Caco-2 (cell line): ENCODE measurements at regions not wholly inside any gene's neighbourhood (a gene's known extent, or its start where the extent isn't known, plus 50 kb on each side); places are given as distances from the start of the nearest gene placed in this dataset.

Source experiments
- BruUV-seq: library from RNA; stranded (reverse); fragments of 400-500 nt; replicated peaks from 2 replicates; lab custom pipeline; 2021; lab: Mats Ljungman, UMichigan
- CTCF ChIA-PET: fragments of 300-600 bp; sonication (Branson Sonifier 250); formaldehyde crosslinking; loops from one replicate; lab custom pipeline; 2022; ENCODE audit warnings: antibody characterized with exemption; lab: Charles Lee
- POLR2A ChIA-PET: fragments of 300-600 bp; sonication (Branson Sonifier 250); formaldehyde crosslinking; loops from one replicate; lab custom pipeline; 2022; ENCODE audit warnings: antibody characterized with exemption; lab: Charles Lee
- DNase-seq, 2 experiments: peaks; one replicate each; pipeline versions ENCODE4 v3.0.0 to v3.0.0-alpha.2; 2020 to 2022
- H3K27me3 ChIP-seq: replicated peaks from 2 replicates; pipeline ENCODE4 v1.6.0; 2011; ENCODE audit warnings: low read length; ENCODE audit not compliant: control insufficient read depth, insufficient read depth
- H3K36me3 ChIP-seq: 2 replicates; pipeline ENCODE4 v1.5.1; 2011; ENCODE audit warnings: low read length; ENCODE audit not compliant: control insufficient read depth, insufficient read depth
- H3K4me1 ChIP-seq: fragments of 250-450 bp; sonication (Bioruptor Pico); 2 replicates; pipeline ENCODE4 v1.5.1; 2020; ENCODE audit warnings: mild to moderate bottlenecking
- H3K4me3 ChIP-seq: 2 replicates; pipeline ENCODE4 v1.5.1; 2011; ENCODE audit warnings: low read depth, mild to moderate bottlenecking, control low read depth, low read length
- H3K9me3 ChIP-seq: fragments of 250-450 bp; sonication (Bioruptor Pico); 2 replicates; pipeline ENCODE4 v1.5.1; 2020; ENCODE audit warnings: mild to moderate bottlenecking, moderate library complexity
- H3K27ac Mint-ChIP-seq: one replicate; pipeline ENCODE4 v1.8.0; 2022; ENCODE audit warnings: mixed read lengths; ENCODE audit not compliant: unreplicated experiment
- H3K27me3 Mint-ChIP-seq: one replicate; pipeline ENCODE4 v1.8.0; 2022; ENCODE audit warnings: mixed read lengths; ENCODE audit not compliant: insufficient read depth, unreplicated experiment
- H3K36me3 Mint-ChIP-seq: one replicate; pipeline ENCODE4 v1.8.0; 2022; ENCODE audit warnings: mild to moderate bottlenecking, mixed read lengths; ENCODE audit not compliant: insufficient read depth, unreplicated experiment
- H3K4me1 Mint-ChIP-seq: one replicate; pipeline ENCODE4 v1.8.0; 2022; ENCODE audit warnings: low read depth, mixed read lengths; ENCODE audit not compliant: unreplicated experiment
- H3K4me3 Mint-ChIP-seq: one replicate; pipeline ENCODE4 v1.8.0; 2022; ENCODE audit warnings: mild to moderate bottlenecking, moderate library complexity, mixed read lengths; ENCODE audit not compliant: unreplicated experiment
- H3K9me3 Mint-ChIP-seq: one replicate; pipeline ENCODE4 v1.8.0; 2022; ENCODE audit warnings: mixed read lengths; ENCODE audit not compliant: unreplicated experiment
- intact Hi-C: fragments of 100-400 bp; cut with micrococcal nuclease; formaldehyde crosslinking; loops from one replicate; pipeline ENCODE4 v1.10.0; 2022; ENCODE audit not compliant: unreplicated experiment
- TF ChIP-seq, protein P1 (sequence below), 2 experiments: fragments of 200-600 bp in 1 of 2; IDR thresholded peaks; 1 replicate in 1 of 2; 2 replicates in 1 of 2; pipeline versions ENCODE4 v1.5.1 to v1.8.0; 2011 to 2022; ENCODE audit warnings: antibody characterized with exemption in 1 of 2, control low read depth in 1 of 2, inconsistent platforms in 1 of 2, low read depth in 1 of 2, low read length in 1 of 2, mild to moderate bottlenecking in 1 of 2, moderate library complexity in 1 of 2; ENCODE audit not compliant: insufficient read depth in 1 of 2, severe bottlenecking in 1 of 2, unreplicated experiment in 1 of 2

DNA sequence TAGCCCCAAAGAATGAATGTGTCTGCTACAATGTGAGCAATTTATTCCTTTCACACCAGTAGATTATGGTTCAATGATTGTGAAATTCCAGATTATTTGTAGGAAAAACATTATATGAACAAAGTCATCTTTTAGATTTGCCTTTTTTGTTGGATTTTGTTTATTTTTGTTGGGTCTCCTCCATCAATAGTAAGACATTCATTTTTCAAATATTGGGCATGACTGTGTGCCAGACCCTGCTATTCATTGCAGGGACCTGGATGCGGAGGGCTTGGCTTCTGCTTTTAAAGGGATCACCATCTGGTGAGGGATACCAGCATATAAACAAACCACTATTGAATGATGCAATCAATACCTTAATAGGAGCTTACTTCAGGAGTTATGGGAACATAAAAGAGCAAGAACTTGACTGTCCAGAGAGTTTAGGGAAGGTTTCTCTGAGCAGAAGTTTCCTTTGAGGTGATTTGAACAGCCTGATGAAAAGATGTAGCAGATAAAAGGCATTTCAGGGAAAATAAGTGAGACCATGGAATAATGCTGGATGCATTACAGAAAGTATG is 486.7 kb downstream of the EPHA4 start:
- no peaks in the 10 kb centered on the region for H3K36me3 Mint-ChIP-seq
- Histone ChIP-seq H3K4me1 (no peaks in the 10 kb centered on the region), H3K36me3 (no peaks in the 10 kb centered on the region), H3K4me3 (no peak overlapping the region), H3K27me3 (no peaks in the 10 kb centered on the region), H3K9me3 (no peaks in the 10 kb centered on the region)
- intact Hi-C loops, result no loop called here
- no TSS peak for BruUV-seq
- POLR2A ChIA-PET, result no interaction called here
- CTCF ChIA-PET, result no interaction called here
- no peaks in the 10 kb centered on the region for H3K4me1 Mint-ChIP-seq
- no peak overlapping the region for H3K27ac Mint-ChIP-seq
- TF ChIP-seq, protein P1, sequence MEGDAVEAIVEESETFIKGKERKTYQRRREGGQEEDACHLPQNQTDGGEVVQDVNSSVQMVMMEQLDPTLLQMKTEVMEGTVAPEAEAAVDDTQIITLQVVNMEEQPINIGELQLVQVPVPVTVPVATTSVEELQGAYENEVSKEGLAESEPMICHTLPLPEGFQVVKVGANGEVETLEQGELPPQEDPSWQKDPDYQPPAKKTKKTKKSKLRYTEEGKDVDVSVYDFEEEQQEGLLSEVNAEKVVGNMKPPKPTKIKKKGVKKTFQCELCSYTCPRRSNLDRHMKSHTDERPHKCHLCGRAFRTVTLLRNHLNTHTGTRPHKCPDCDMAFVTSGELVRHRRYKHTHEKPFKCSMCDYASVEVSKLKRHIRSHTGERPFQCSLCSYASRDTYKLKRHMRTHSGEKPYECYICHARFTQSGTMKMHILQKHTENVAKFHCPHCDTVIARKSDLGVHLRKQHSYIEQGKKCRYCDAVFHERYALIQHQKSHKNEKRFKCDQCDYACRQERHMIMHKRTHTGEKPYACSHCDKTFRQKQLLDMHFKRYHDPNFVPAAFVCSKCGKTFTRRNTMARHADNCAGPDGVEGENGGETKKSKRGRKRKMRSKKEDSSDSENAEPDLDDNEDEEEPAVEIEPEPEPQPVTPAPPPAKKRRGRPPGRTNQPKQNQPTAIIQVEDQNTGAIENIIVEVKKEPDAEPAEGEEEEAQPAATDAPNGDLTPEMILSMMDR (IDR thresholded peaks at IDR 0.05; ENCODE audit: insufficient read depth in 1 of 2, low read depth in 1 of 2, low read length in 1 of 2, severe bottlenecking in 1 of 2, unreplicated experiment in 1 of 2), result no peak
- no peak for DNase-seq
- no peaks in the 10 kb centered on the region for H3K27me3 Mint-ChIP-seq
- H3K4me3 Mint-ChIP-seq, result no peak overlapping the region
- no peaks in the 10 kb centered on the region for H3K9me3 Mint-ChIP-seq

DNA sequence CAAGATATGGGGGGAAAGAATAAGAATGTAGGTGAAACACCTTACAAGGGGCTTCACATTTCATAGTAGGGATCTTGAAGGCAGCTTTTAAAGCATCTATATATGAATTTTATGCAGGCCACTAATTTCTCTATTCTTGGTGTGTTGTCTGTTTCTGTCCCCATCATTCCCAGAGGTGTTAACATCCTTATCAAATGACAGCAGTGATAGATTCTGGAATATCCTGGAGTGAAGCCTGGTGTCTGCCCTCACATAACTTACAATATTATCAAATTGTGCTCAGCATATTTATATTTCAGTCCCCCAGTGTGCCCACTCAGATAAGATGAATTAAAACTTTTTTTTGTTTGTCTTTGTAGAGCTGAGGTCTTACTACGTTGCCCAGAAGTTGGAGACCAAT is 486.2 kb downstream of the EPHA4 start:
- no peaks in the 10 kb centered on the region for H3K36me3 ChIP-seq
- POLR2A ChIA-PET, result no interaction called here

DNA sequence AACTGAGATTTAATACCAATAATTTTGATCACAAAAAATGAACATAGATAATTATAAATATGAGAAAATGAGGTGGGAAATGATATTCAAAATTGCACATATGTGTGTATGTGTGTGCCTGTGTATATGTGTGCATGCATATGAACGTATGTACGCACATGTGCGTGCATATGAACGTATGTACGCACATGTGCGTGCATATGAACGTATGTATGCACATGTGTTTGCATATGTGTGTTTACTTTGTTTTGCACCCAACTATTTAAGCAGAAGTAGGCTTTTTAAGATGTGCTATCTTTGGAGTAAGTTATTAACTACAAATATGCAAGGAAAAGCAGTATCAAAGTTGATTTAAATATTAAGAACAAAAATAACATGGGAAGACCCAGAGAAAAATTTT is 484.3 kb downstream of the EPHA4 start:
- POLR2A ChIA-PET, result no interaction called here
- Histone ChIP-seq H3K9me3 (no peaks in the 10 kb centered on the region), H3K4me3 (no peak overlapping the region), H3K4me1 (no peaks in the 10 kb centered on the region), H3K36me3 (no peaks in the 10 kb centered on the region), H3K27me3 (no peaks in the 10 kb centered on the region)
- no peak overlapping the region for H3K4me3 Mint-ChIP-seq
- intact Hi-C loops, result no loop called here
- TF ChIP-seq, protein P1 (IDR thresholded peaks at IDR 0.05; ENCODE audit: insufficient read depth in 1 of 2, low read depth in 1 of 2, low read length in 1 of 2, severe bottlenecking in 1 of 2, unreplicated experiment in 1 of 2), result no peak
- H3K9me3 Mint-ChIP-seq, result no peaks in the 10 kb centered on the region
- CTCF ChIA-PET, result no interaction called here
- no peaks in the 10 kb centered on the region for H3K27me3 Mint-ChIP-seq
- H3K36me3 Mint-ChIP-seq, result no peaks in the 10 kb centered on the region
- no TSS peak for BruUV-seq
- H3K27ac Mint-ChIP-seq, result no peak overlapping the region
- DNase-seq, result no peak
- H3K4me1 Mint-ChIP-seq, result no peaks in the 10 kb centered on the region

More for the DNA sequence above, 486.2 kb downstream of the EPHA4 start:
- H3K9me3 Mint-ChIP-seq, result no peaks in the 10 kb centered on the region
- H3K27ac Mint-ChIP-seq, result no peak overlapping the region
- H3K27me3 ChIP-seq, result no peaks in the 10 kb centered on the region
- no peaks in the 10 kb centered on the region for H3K36me3 Mint-ChIP-seq
- no peak overlapping the region for H3K4me3 Mint-ChIP-seq
- TF ChIP-seq, protein P1 (IDR thresholded peaks at IDR 0.05; ENCODE audit: insufficient read depth in 1 of 2, low read depth in 1 of 2, low read length in 1 of 2, severe bottlenecking in 1 of 2, unreplicated experiment in 1 of 2), result no peak
- H3K4me3 ChIP-seq, result no peak overlapping the region
- no peaks in the 10 kb centered on the region for H3K27me3 Mint-ChIP-seq
- CTCF ChIA-PET, result no interaction called here
- no TSS peak for BruUV-seq
- DNase-seq, result no peak
- H3K4me1 Mint-ChIP-seq, result no peaks in the 10 kb centered on the region
- intact Hi-C loops, result no loop called here
- H3K9me3 ChIP-seq, result no peaks in the 10 kb centered on the region
- no peaks in the 10 kb centered on the region for H3K4me1 ChIP-seq
